GM12875 (cell line): ENCODE measurements at regions not wholly inside any gene's neighbourhood (a gene's known extent, or its start where the extent isn't known, plus 50 kb on each side); places are given as distances from the start of the nearest gene placed in this dataset.

Source experiments
- H3K4me3 ChIP-seq: one replicate; pipeline ENCODE4 v1.5.1; 2011; ENCODE audit warnings: low read depth, low read length, control low read depth
- CTCF ChIP-seq: IDR thresholded peaks from 2 replicates; pipeline ENCODE4 v1.5.1; 2011; ENCODE audit warnings: low read depth, mild to moderate bottlenecking, control low read depth, inconsistent platforms, low read length, moderate library complexity, borderline replicate concordance; ENCODE audit not compliant: insufficient read depth

- no peak for TF ChIP-seq CTCF
These were observed 401.1 kb upstream of the SPRY2 start for GRCh38 chr13:80742033-80742432.

GRCh38 chr13:80740071-80740470 is 399.1 kb upstream of the SPRY2 start:
- H3K4me3 ChIP-seq, result no peak overlapping the region
- no peak for TF ChIP-seq CTCF

More at GRCh38 chr13:80742033-80742432, 401.1 kb upstream of the SPRY2 start:
- no peak overlapping the region for H3K4me3 ChIP-seq

DNA sequence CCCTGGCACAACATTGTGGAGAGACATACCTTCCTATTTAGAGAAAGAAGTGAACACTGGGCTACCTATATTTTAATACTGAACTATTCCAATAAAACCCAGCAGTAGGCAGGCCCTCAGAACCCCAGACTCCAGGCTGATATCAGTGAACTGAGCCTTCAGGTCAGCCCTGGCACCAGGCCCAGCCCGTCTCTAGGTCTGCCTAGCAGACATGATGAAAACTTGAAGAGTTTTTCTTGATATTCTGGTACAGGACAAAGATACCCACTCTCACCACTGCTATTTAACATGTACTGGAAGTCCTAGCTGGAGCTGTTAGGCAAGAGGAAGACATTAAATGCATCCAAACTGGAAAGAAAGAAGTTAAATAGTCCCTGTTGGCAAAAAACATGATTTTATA is 396.6 kb upstream of the SPRY2 start:
- TF ChIP-seq CTCF, result no peak

GRCh38 chr13:80727321-80727975 is 386.5 kb upstream of the SPRY2 start:
- TF ChIP-seq CTCF, result no peak
- H3K4me3 ChIP-seq, result no peak overlapping the region

More for the DNA sequence above, 396.6 kb upstream of the SPRY2 start:
- no peak overlapping the region for H3K4me3 ChIP-seq

GRCh38 chr13:80726868-80727267 is 385.9 kb upstream of the SPRY2 start:
- no peak for TF ChIP-seq CTCF
- no peak overlapping the region for H3K4me3 ChIP-seq

DNA sequence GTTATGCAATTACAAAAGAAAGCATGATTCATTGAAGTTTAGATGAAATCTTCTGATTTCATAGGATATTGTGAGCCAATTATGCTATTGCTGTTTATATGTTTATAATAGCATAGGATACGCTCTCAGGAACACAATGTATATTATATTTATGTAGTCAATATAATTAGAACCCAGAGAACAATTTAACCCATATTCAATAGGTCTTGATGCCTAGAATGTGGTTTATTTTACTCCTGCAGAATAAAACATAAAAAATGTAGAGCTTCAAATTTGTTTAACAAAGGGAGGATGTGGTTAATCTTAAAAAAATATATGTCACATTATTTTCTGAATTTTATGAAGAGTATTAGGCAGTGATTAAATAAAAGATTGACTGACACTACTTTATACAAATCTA is 380.8 kb upstream of the SPRY2 start:
- H3K4me3 ChIP-seq, result no peak overlapping the region
- no peak for TF ChIP-seq CTCF

DNA sequence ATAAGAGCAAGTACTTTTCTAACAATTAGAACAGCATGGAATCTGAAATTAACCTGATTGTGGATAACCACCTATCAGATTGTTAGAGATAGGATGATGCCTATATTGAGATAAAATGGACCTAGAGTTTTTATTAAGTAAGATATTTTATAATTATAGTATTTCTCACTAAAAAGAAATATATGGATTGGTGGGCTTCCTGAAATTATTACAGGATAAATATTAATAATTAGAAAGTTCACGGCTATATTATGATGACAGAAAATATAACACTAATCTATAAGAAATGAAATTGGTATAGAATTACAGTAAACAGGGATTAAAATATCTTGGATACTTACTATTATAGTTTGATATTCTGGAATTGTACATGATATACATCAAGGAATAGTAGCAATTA is 378.0 kb upstream of the SPRY2 start:
- H3K4me3 ChIP-seq, result no peak overlapping the region
- TF ChIP-seq CTCF, result no peak
